IMR-90 (cell line): ENCODE measurements at regions not wholly inside any gene's neighbourhood (a gene's known extent, or its start where the extent isn't known, plus 50 kb on each side); places are given as distances from the start of the nearest gene placed in this dataset.

Experiments used
- ATAC-seq: fragments of 200-7000 bp; cut with Tn5 transposase; 2 replicates; pipeline ENCODE4 v1.9.1; 2020; ENCODE audit warnings: low read depth, mild to moderate bottlenecking, moderate library complexity
- BruUV-seq: library from RNA; stranded (reverse); fragments of 400-500 nt; replicated peaks from 2 replicates; lab custom pipeline; 2021; lab: Mats Ljungman, UMichigan
- CTCF ChIA-PET: fragments of 300-600 bp; formaldehyde crosslinking; extraction: SDS; loops from one replicate; lab custom pipeline; 2021; ENCODE audit warnings: antibody characterized with exemption; lab: Yijun Ruan, JAX
- POLR2A ChIA-PET: fragments of 300-600 bp; sonication (Branson Sonifier 250); formaldehyde crosslinking; loops from one replicate; lab custom pipeline; 2022; ENCODE audit warnings: antibody characterized with exemption; ENCODE audit not compliant: unreplicated experiment; lab: Charles Lee
- DNase-seq: peaks from one replicate; pipeline ENCODE4 v3.0.0; 2013
- H2AFZ ChIP-seq: replicated peaks from 2 replicates; pipeline ENCODE3; 2013; ENCODE audit warnings: low read length, mild to moderate bottlenecking; ENCODE audit not compliant: poor library complexity
- H2AK5ac ChIP-seq: 2 replicates; pipeline ENCODE4 v1.6.1; 2013; ENCODE audit warnings: low read depth, low read length, inconsistent platforms
- H2AK9ac ChIP-seq: replicated peaks from 2 replicates; pipeline ENCODE3; 2013; ENCODE audit warnings: mild to moderate bottlenecking, low read depth, low read length, moderate library complexity; ENCODE audit not compliant: poor library complexity
- H2BK120ac ChIP-seq: 2 replicates; pipeline ENCODE4 v1.6.1; 2013; ENCODE audit warnings: low read depth, low read length, inconsistent platforms
- H2BK15ac ChIP-seq: 3 replicates; pipeline ENCODE4 v1.6.1; 2013; ENCODE audit warnings: low read depth, low read length, inconsistent platforms
- H2BK20ac ChIP-seq: 2 replicates; pipeline ENCODE4 v1.6.1; 2013; ENCODE audit warnings: low read depth, mild to moderate bottlenecking, inconsistent platforms, low read length, moderate library complexity
- H2BK5ac ChIP-seq: 2 replicates; pipeline ENCODE4 v1.6.1; 2013; ENCODE audit warnings: mild to moderate bottlenecking, low read depth, low read length, inconsistent platforms; ENCODE audit not compliant: poor library complexity, severe bottlenecking
- H3K14ac ChIP-seq: replicated peaks from 2 replicates; pipeline ENCODE4 v1.6.1; 2013; ENCODE audit warnings: low read depth, low read length, inconsistent platforms
- H3K18ac ChIP-seq: 2 replicates; pipeline ENCODE4 v1.6.1; 2013; ENCODE audit warnings: low read depth, low read length, control low read depth
- H3K23ac ChIP-seq: 2 replicates; pipeline ENCODE4 v1.6.1; 2013; ENCODE audit warnings: low read depth, low read length, inconsistent platforms
- H3K27ac ChIP-seq: 2 replicates; pipeline ENCODE4 v1.5.1; 2013; ENCODE audit warnings: mild to moderate bottlenecking, control low read depth, low read length; ENCODE audit not compliant: insufficient read depth
- H3K27me3 ChIP-seq: 2 replicates; pipeline ENCODE4 v1.6.1; 2013; ENCODE audit warnings: low read length; ENCODE audit not compliant: control insufficient read depth, insufficient read depth
- H3K36me3 ChIP-seq: 2 replicates; pipeline ENCODE4 v1.6.1; 2013; ENCODE audit warnings: low read length, mixed read lengths; ENCODE audit not compliant: control insufficient read depth, insufficient read depth
- H3K4ac ChIP-seq: 2 replicates; pipeline ENCODE4 v1.6.1; 2013; ENCODE audit warnings: low read depth, low read length, inconsistent platforms
- H3K4me1 ChIP-seq: 2 replicates; pipeline ENCODE4 v1.6.1; 2013; ENCODE audit warnings: low read length, mixed read lengths; ENCODE audit not compliant: control insufficient read depth, insufficient read depth
- H3K4me2 ChIP-seq: 2 replicates; pipeline ENCODE4 v1.6.1; 2013; ENCODE audit warnings: low read depth, mild to moderate bottlenecking, control low read depth, low read length, moderate library complexity
- H3K4me3 ChIP-seq: 2 replicates; pipeline ENCODE4 v1.5.1; 2013; ENCODE audit warnings: low read depth, mild to moderate bottlenecking, control low read depth, low read length, moderate library complexity; ENCODE audit not compliant: insufficient read depth
- H3K56ac ChIP-seq: 2 replicates; pipeline ENCODE4 v1.6.1; 2013; ENCODE audit warnings: low read length, inconsistent platforms; ENCODE audit not compliant: insufficient read depth; ENCODE audit errors: extremely low read depth
- H3K79me1 ChIP-seq, 2 experiments: 2 replicates each; pipeline ENCODE4 v1.6.1; 2013; ENCODE audit warnings: low read length in 2 of 2, inconsistent platforms in 1 of 2, low read depth in 1 of 2
- H3K9ac ChIP-seq: 2 replicates; pipeline ENCODE4 v1.6.1; 2013; ENCODE audit warnings: low read depth, low read length, control low read depth
- H3K9me1 ChIP-seq: 2 replicates; pipeline ENCODE4 v1.6.1; 2013; ENCODE audit warnings: low read length, inconsistent platforms; ENCODE audit not compliant: insufficient read depth
- H3K9me3 ChIP-seq: 2 replicates; pipeline ENCODE4 v1.6.1; 2013; ENCODE audit warnings: low read length; ENCODE audit not compliant: control insufficient read depth, insufficient read depth
- H4K20me1 ChIP-seq: 2 replicates; pipeline ENCODE4 v1.6.1; 2013; ENCODE audit warnings: low read length, inconsistent platforms; ENCODE audit not compliant: insufficient read depth
- H4K5ac ChIP-seq: 2 replicates; pipeline ENCODE4 v1.6.1; 2013; ENCODE audit warnings: mild to moderate bottlenecking, low read depth, low read length, control low read depth
- H4K8ac ChIP-seq, 2 experiments: 2 replicates each; pipeline ENCODE4 v1.6.1; 2013; ENCODE audit warnings: low read depth in 2 of 2, low read length in 2 of 2, control low read depth in 1 of 2, inconsistent platforms in 1 of 2
- H4K91ac ChIP-seq: 2 replicates; pipeline ENCODE4 v1.6.1; 2013; ENCODE audit warnings: low read depth, low read length, inconsistent platforms; ENCODE audit not compliant: insufficient read depth
- BHLHE40 ChIP-seq: fragments of 150-350 bp; IDR thresholded peaks from 2 replicates; pipeline ENCODE4 v1.6.1; 2016; ENCODE audit warnings: mild to moderate bottlenecking, low read depth, low read length
- CEBPB ChIP-seq: IDR thresholded peaks from 2 replicates; pipeline ENCODE4 v1.6.1; 2012; ENCODE audit warnings: low read depth, low read length, improper control_type of control experiment
- FOS ChIP-seq: fragments of 150-350 bp; IDR thresholded peaks from 2 replicates; pipeline ENCODE4 v1.6.1; 2016; ENCODE audit warnings: low read depth, low read length
- MAFK ChIP-seq: IDR thresholded peaks from 2 replicates; pipeline ENCODE4 v1.6.1; 2012; ENCODE audit warnings: low read depth, low read length, improper control_type of control experiment
- POLR2A ChIP-seq: IDR thresholded peaks from 2 replicates; pipeline ENCODE4 v1.6.1; 2012; ENCODE audit warnings: mild to moderate bottlenecking, low read depth, low read length
- RAD21 ChIP-seq: IDR thresholded peaks from 2 replicates; pipeline ENCODE4 v1.6.1; 2012; ENCODE audit warnings: low read length, improper control_type of control experiment
- RCOR1 ChIP-seq: IDR thresholded peaks from 2 replicates; pipeline ENCODE4 v1.6.1; 2012; ENCODE audit warnings: mild to moderate bottlenecking, low read length, improper control_type of control experiment; ENCODE audit not compliant: insufficient replicate concordance
- SMC3 ChIP-seq: fragments of 150-350 bp; IDR thresholded peaks from 2 replicates; pipeline ENCODE4 v1.6.1; 2016; ENCODE audit warnings: low read depth, mild to moderate bottlenecking, antibody characterized with exemption, low read length, moderate library complexity
- WGBS, 2 experiments: methylation state at CpG; one replicate each; pipeline versions ENCODE4 v1.1.5 to v1.1.7; 2013; ENCODE audit warnings: missing lambda C conversion rate in 2 of 2; ENCODE audit not compliant: insufficient read length in 1 of 2; ENCODE audit errors: extremely low coverage in 2 of 2; 5-methylcytosine and 5-hydroxymethylcytosine counted together
- dilution Hi-C: fragments of 300-500 bp; cut with HindIII; formaldehyde crosslinking; loops from one replicate; pipeline ENCODE4 v1.14.3; 2018; ENCODE audit warnings: low sequenced_read_pairs; ENCODE audit not compliant: unreplicated experiment
- in situ Hi-C: fragments of 300-500 bp; cut with MboI; formaldehyde crosslinking; loops from 3 replicates; pipeline ENCODE4 v1.14.3; 2019; ENCODE audit warnings: low sequenced_read_pairs, inconsistent platforms, mixed read lengths
- intact Hi-C: fragments of 100-400 bp; cut with micrococcal nuclease; formaldehyde crosslinking; loops from 2 replicates; pipeline ENCODE4 v1.10.0; 2022
- TF ChIP-seq, protein P1 (sequence below): conservative IDR thresholded peaks from 2 replicates; pipeline ENCODE4 v1.5.1; 2012; ENCODE audit warnings: mild to moderate bottlenecking, low read depth, low read length, improper control_type of control experiment
- TF ChIP-seq, protein P2 (sequence below): fragments of 150-350 bp; IDR thresholded peaks from 2 replicates; pipeline ENCODE4 v1.6.1; 2016; ENCODE audit warnings: low read depth, mild to moderate bottlenecking, low read length, moderate library complexity, borderline replicate concordance
- TF ChIP-seq, protein P3 (sequence below): fragments of 150-350 bp; IDR thresholded peaks from 2 replicates; pipeline ENCODE4 v1.6.1; 2017; ENCODE audit warnings: mild to moderate bottlenecking, antibody characterized with exemption, low read length, low read depth

DNA sequence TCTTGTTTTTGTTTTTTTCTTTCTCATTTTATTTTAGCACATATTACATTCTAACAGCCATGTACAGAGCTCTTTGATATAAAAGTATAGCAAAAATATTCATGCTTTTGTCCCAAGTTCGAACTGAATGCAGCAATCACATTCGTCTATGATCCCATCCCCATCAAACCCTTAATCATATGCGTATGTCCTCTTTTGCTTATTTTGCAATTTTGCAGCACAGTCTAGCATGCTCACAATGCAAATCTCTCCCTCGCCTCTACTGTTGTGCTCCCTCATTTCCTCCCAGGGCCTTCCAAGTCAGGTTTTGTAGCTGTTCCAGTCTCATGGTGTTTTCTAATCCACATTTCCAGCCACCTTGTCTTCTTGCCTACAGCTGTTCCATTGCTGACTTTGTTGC lies 144.6 kb upstream of the VEPH1 start:
- POLR2A ChIA-PET = no interaction called here
- Histone ChIP-seq H2AK5ac (no peak overlapping the region), H3K4ac (no peak overlapping the region), H3K9me3 (no peaks in the 10 kb centered on the region), H2AK9ac (no peak overlapping the region), H2BK20ac (no peak overlapping the region), H3K56ac (no peak overlapping the region), H2BK15ac (no peak overlapping the region), H2BK120ac (no peak overlapping the region), H3K9me1 (no peaks in the 10 kb centered on the region), H3K36me3 (no peaks in the 10 kb centered on the region), H3K27me3 (peaks cover 2% of the 10 kb centered on the region; the same call in 1 of the 2 replicates), H3K4me2 (no peak overlapping the region), H2BK5ac (no peak overlapping the region), H4K20me1 (no peaks in the 10 kb centered on the region), H3K23ac (no peak overlapping the region), H3K18ac (no peak overlapping the region), H3K9ac (no peak overlapping the region), H3K4me1 (no peaks in the 10 kb centered on the region), H4K8ac (no peak overlapping the region), H3K79me1 (no peaks in the 10 kb centered on the region), H2AFZ (no peak overlapping the region), H3K27ac (no peak overlapping the region), H3K4me3 (no peak overlapping the region), H4K5ac (no peak overlapping the region), H3K14ac (no peak overlapping the region), H4K91ac (no peak overlapping the region)
- BruUV-seq = no TSS peak
- intact Hi-C loops = no loop called here
- ATAC-seq = no peak
- in situ Hi-C loops = no loop called here
- 59% methylated on average over 3 of the region's 4 CpGs; no CpG with 5 or more reads in 1 of the 2 experiments for WGBS, 2 experiments
- no peak for DNase-seq
- CTCF ChIA-PET = no interaction called here
- TF ChIP-seq BHLHE40 (no peak), POLR2A (no peak), RAD21 (no peak), RCOR1 (no peak), FOS (no peak), CEBPB (no peak), SMC3 (no peak), MAFK (no peak)
- TF ChIP-seq, protein P1, sequence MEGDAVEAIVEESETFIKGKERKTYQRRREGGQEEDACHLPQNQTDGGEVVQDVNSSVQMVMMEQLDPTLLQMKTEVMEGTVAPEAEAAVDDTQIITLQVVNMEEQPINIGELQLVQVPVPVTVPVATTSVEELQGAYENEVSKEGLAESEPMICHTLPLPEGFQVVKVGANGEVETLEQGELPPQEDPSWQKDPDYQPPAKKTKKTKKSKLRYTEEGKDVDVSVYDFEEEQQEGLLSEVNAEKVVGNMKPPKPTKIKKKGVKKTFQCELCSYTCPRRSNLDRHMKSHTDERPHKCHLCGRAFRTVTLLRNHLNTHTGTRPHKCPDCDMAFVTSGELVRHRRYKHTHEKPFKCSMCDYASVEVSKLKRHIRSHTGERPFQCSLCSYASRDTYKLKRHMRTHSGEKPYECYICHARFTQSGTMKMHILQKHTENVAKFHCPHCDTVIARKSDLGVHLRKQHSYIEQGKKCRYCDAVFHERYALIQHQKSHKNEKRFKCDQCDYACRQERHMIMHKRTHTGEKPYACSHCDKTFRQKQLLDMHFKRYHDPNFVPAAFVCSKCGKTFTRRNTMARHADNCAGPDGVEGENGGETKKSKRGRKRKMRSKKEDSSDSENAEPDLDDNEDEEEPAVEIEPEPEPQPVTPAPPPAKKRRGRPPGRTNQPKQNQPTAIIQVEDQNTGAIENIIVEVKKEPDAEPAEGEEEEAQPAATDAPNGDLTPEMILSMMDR = no peak
- TF ChIP-seq, protein P2, sequence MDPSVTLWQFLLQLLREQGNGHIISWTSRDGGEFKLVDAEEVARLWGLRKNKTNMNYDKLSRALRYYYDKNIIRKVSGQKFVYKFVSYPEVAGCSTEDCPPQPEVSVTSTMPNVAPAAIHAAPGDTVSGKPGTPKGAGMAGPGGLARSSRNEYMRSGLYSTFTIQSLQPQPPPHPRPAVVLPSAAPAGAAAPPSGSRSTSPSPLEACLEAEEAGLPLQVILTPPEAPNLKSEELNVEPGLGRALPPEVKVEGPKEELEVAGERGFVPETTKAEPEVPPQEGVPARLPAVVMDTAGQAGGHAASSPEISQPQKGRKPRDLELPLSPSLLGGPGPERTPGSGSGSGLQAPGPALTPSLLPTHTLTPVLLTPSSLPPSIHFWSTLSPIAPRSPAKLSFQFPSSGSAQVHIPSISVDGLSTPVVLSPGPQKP = no peak
- TF ChIP-seq, protein P3, sequence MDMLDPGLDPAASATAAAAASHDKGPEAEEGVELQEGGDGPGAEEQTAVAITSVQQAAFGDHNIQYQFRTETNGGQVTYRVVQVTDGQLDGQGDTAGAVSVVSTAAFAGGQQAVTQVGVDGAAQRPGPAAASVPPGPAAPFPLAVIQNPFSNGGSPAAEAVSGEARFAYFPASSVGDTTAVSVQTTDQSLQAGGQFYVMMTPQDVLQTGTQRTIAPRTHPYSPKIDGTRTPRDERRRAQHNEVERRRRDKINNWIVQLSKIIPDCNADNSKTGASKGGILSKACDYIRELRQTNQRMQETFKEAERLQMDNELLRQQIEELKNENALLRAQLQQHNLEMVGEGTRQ = no peak
- dilution Hi-C loops = no loop called here
